CD4-positive, alpha-beta T cell (primary cell): ENCODE measurements at regions not wholly inside any gene's neighbourhood (a gene's known extent, or its start where the extent isn't known, plus 50 kb on each side); places are given as distances from the start of the nearest gene placed in this dataset.

ENCODE experiments used
- ATAC-seq: fragments of 200-7000 bp; cut with Tn5 transposase; one replicate; pipeline ENCODE4 v1.10.0; 2022; ENCODE audit warnings: mild to moderate bottlenecking; ENCODE audit not compliant: poor library complexity
- CTCF ChIA-PET: fragments of 350-600 bp; sonication (Branson Sonifier 250); formaldehyde crosslinking; loops from one replicate; lab custom pipeline; 2021; ENCODE audit warnings: antibody characterized with exemption, inconsistent platforms; lab: Charles Lee
- POLR2A ChIA-PET: fragments of 350-600 bp; sonication (Branson Sonifier 250); formaldehyde crosslinking; loops from one replicate; lab custom pipeline; 2021; ENCODE audit warnings: antibody characterized with exemption, inconsistent platforms; lab: Charles Lee
- DNase-seq, 14 experiments: peaks; one replicate each; pipeline ENCODE4 v3.0.0-alpha.2; 2013 to 2020; ENCODE audit warnings: mixed read lengths in 2 of 14
- H3K27ac ChIP-seq, 2 donors: one replicate each; pipeline versions ENCODE4 v1.5.1 to v1.7.0; 2013; ENCODE audit warnings: low read length in 2 of 2, low read depth in 1 of 2, mild to moderate bottlenecking in 1 of 2
- H3K27me3 ChIP-seq, 2 experiments: 1 replicate in 1 of 2; 2 replicates in 1 of 2; pipeline versions ENCODE4 v1.6.1 to v1.7.0; 2013; ENCODE audit warnings: low read length in 2 of 2, control low read depth in 1 of 2, mild to moderate bottlenecking in 1 of 2, moderate library complexity in 1 of 2; ENCODE audit not compliant: insufficient read depth in 2 of 2, control insufficient read depth in 1 of 2
- H3K36me3 ChIP-seq: one replicate; pipeline ENCODE4 v1.6.1; 2013; ENCODE audit warnings: low read length, control low read depth; ENCODE audit not compliant: insufficient read depth
- H3K4me1 ChIP-seq: one replicate; pipeline ENCODE4 v1.6.1; 2013; ENCODE audit warnings: low read length, control low read depth; ENCODE audit not compliant: insufficient read depth
- H3K4me3 ChIP-seq: one replicate; pipeline ENCODE4 v1.5.1; 2013; ENCODE audit warnings: mild to moderate bottlenecking, low read length, moderate library complexity
- H3K9me3 ChIP-seq, 2 experiments: 1 replicate in 1 of 2; 2 replicates in 1 of 2; pipeline versions ENCODE4 v1.6.1 to v1.7.0; 2013; ENCODE audit warnings: low read length in 2 of 2, mild to moderate bottlenecking in 2 of 2, control low read depth in 1 of 2, moderate library complexity in 1 of 2; ENCODE audit not compliant: control insufficient read depth in 1 of 2, insufficient read depth in 1 of 2
- H3K27ac Mint-ChIP-seq: one replicate; pipeline ENCODE4 v1.8.0; 2020; ENCODE audit warnings: mixed read lengths
- H3K27me3 Mint-ChIP-seq: one replicate; pipeline ENCODE4 v1.8.0; 2021; ENCODE audit warnings: mixed read lengths
- H3K36me3 Mint-ChIP-seq: one replicate; pipeline ENCODE4 v1.8.0; 2021; ENCODE audit warnings: low read depth, mixed read lengths
- H3K4me1 Mint-ChIP-seq: one replicate; pipeline ENCODE4 v1.8.0; 2021; ENCODE audit warnings: low read depth, mixed read lengths
- H3K4me3 Mint-ChIP-seq: one replicate; pipeline ENCODE4 v1.8.0; 2020; ENCODE audit warnings: mild to moderate bottlenecking, mixed read lengths
- H3K9me3 Mint-ChIP-seq: one replicate; pipeline ENCODE4 v1.8.0; 2020; ENCODE audit warnings: mixed read lengths
- CTCF ChIP-seq: fragments of 200-600 bp; IDR thresholded peaks from one replicate; pipeline ENCODE4 v1.8.0; 2022; ENCODE audit warnings: antibody characterized with exemption, mild to moderate bottlenecking
- intact Hi-C, 2 experiments: fragments of 100-400 bp; cut with DNase I in 1 of 2; cut with micrococcal nuclease in 1 of 2; formaldehyde crosslinking; loops; one replicate each; pipeline versions ENCODE4 v1.15.1 to v1.9.0; 2023 to 2025; cut with DNase I, micrococcal nuclease

- ATAC-seq (no peak), DNase-seq (no peak)
- H3K27ac ChIP-seq, result no peak overlapping the region
- Mint-ChIP-seq H3K9me3 (no peaks in the 10 kb centered on the region), H3K4me3 (no peak overlapping the region), H3K4me1 (no peaks in the 10 kb centered on the region), H3K27me3 (no peaks in the 10 kb centered on the region), H3K36me3 (no peaks in the 10 kb centered on the region), H3K27ac (no peak overlapping the region)
- ChIA-PET CTCF (no interaction called here), POLR2A (no interaction called here)
- intact Hi-C loops, result no loop called here
- H3K36me3 ChIP-seq, result no peaks in the 10 kb centered on the region
- no peaks in the 10 kb centered on the region for H3K27me3 ChIP-seq
- no peaks in the 10 kb centered on the region for H3K4me1 ChIP-seq
- H3K9me3 ChIP-seq, result no peaks in the 10 kb centered on the region
- no peak for TF ChIP-seq CTCF
- H3K4me3 ChIP-seq, result no peak overlapping the region
Measured at GRCh38 chr2:49254401-49254800, 100.1 kb upstream of the FSHR start.

- ATAC-seq (no peak), DNase-seq (no peak)
- no peak overlapping the region for H3K4me3 Mint-ChIP-seq
- Histone ChIP-seq H3K9me3 (no peaks in the 10 kb centered on the region), H3K27ac (no peak overlapping the region), H3K36me3 (no peaks in the 10 kb centered on the region), H3K4me3 (no peak overlapping the region), H3K27me3 (no peaks in the 10 kb centered on the region), H3K4me1 (no peaks in the 10 kb centered on the region)
- H3K27me3 Mint-ChIP-seq, result no peaks in the 10 kb centered on the region
- ChIA-PET POLR2A (no interaction called here), CTCF (no interaction called here)
- no peak for TF ChIP-seq CTCF
- H3K27ac Mint-ChIP-seq, result no peak overlapping the region
- H3K9me3 Mint-ChIP-seq, result peaks cover 2% of the 10 kb centered on the region
- H3K4me1 Mint-ChIP-seq, result no peaks in the 10 kb centered on the region
- no peaks in the 10 kb centered on the region for H3K36me3 Mint-ChIP-seq
- intact Hi-C loops, result no loop called here
Measured at GRCh38 chr2:49251766-49252165, 97.5 kb upstream of the FSHR start.

GRCh38 chr2:49251251-49251650 lies 96.9 kb upstream of the FSHR start:
- Histone ChIP-seq H3K4me1 (no peaks in the 10 kb centered on the region), H3K27me3 (no peaks in the 10 kb centered on the region), H3K27ac (no peak overlapping the region), H3K4me3 (no peak overlapping the region), H3K36me3 (no peaks in the 10 kb centered on the region), H3K9me3 (no peaks in the 10 kb centered on the region)
- H3K27ac Mint-ChIP-seq, result no peak overlapping the region
- H3K27me3 Mint-ChIP-seq, result no peaks in the 10 kb centered on the region
- no peak overlapping the region for H3K4me3 Mint-ChIP-seq
- POLR2A ChIA-PET, result no interaction called here
- ATAC-seq (no peak), DNase-seq (no peak)
- intact Hi-C loops, result no loop called here
- no peaks in the 10 kb centered on the region for H3K4me1 Mint-ChIP-seq
- peaks cover 2% of the 10 kb centered on the region for H3K9me3 Mint-ChIP-seq
- TF ChIP-seq CTCF, result no peak
- CTCF ChIA-PET, result no interaction called here
- H3K36me3 Mint-ChIP-seq, result no peaks in the 10 kb centered on the region
